ENCODE measurements at regions not wholly inside any gene's neighbourhood (a gene's known extent, or its start where the extent isn't known, plus 50 kb on each side); places are given as distances from the start of the nearest gene placed in this dataset.

- no peak for ATAC-seq (ENCODE audit: insufficient read depth, low read depth)
- H3K9ac ChIP-seq (ENCODE audit: low read depth, low read length), result no peak overlapping the region
- TF ChIP-seq EZH2 (IDR thresholded peaks at IDR 0.05; ENCODE audit: borderline replicate concordance, low read depth, low read length, severe bottlenecking), result no peak
- TF ChIP-seq, protein P1, sequence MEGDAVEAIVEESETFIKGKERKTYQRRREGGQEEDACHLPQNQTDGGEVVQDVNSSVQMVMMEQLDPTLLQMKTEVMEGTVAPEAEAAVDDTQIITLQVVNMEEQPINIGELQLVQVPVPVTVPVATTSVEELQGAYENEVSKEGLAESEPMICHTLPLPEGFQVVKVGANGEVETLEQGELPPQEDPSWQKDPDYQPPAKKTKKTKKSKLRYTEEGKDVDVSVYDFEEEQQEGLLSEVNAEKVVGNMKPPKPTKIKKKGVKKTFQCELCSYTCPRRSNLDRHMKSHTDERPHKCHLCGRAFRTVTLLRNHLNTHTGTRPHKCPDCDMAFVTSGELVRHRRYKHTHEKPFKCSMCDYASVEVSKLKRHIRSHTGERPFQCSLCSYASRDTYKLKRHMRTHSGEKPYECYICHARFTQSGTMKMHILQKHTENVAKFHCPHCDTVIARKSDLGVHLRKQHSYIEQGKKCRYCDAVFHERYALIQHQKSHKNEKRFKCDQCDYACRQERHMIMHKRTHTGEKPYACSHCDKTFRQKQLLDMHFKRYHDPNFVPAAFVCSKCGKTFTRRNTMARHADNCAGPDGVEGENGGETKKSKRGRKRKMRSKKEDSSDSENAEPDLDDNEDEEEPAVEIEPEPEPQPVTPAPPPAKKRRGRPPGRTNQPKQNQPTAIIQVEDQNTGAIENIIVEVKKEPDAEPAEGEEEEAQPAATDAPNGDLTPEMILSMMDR (IDR thresholded peaks at IDR 0.05; ENCODE audit: borderline replicate concordance, extremely low read depth, low read length, poor library complexity, severe bottlenecking), result no peak
- no peaks in the 10 kb centered on the region for H3K27me3 ChIP-seq (ENCODE audit: insufficient read depth, low read length, poor library complexity)
- no peak overlapping the region for H2AFZ ChIP-seq (ENCODE audit: low read depth, low read length)
- H3K36me3 ChIP-seq (ENCODE audit: insufficient read depth, low read length), result no peaks in the 10 kb centered on the region
- H3K27ac ChIP-seq (ENCODE audit: low read length), result no peak overlapping the region
- H3K4me2 ChIP-seq (ENCODE audit: insufficient read depth, low read length), result no peak overlapping the region
- DNase-seq, result no peak
- no peaks in the 10 kb centered on the region for H3K79me2 ChIP-seq (ENCODE audit: insufficient read depth, low read length)
- no peaks in the 10 kb centered on the region for H3K4me1 ChIP-seq (ENCODE audit: insufficient read depth, low read length)
- no peaks in the 10 kb centered on the region for H3K9me3 ChIP-seq (ENCODE audit: insufficient read depth, low read length, severe bottlenecking)
- no peaks in the 10 kb centered on the region for H4K20me1 ChIP-seq (ENCODE audit: insufficient read depth, low read length)
- no peak overlapping the region for H3K4me3 ChIP-seq (ENCODE audit: low read depth in 1 of 2, low read length in 2 of 2)
Observed at GRCh38 chr2:22812065-22812680, 572.8 kb upstream of the KLHL29 start.

DNA sequence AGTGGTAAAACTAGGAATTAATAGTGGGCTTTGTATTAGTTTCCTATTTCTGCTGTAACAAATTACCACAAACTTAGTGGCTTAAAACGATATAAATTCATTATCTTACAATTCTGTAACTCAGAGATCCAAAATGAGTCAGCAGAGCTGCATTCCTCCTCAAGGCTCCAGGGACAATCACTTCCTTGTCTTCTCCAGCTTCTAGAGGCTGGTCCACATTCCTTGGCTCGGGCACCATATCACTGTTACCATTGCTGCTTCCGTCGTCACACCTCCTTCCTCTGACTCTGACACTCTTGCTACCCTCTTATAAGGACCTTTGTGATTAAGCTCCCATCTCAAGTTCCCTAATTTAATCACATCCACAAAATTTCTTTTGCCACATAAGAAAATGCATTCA is 567.8 kb upstream of the KLHL29 start:
- no peaks in the 10 kb centered on the region for H3K4me1 ChIP-seq (ENCODE audit: insufficient read depth, low read length)
- H3K27me3 ChIP-seq (ENCODE audit: insufficient read depth, low read length, poor library complexity), result no peaks in the 10 kb centered on the region
- no peak for ATAC-seq (ENCODE audit: insufficient read depth, low read depth)
- no peak overlapping the region for H3K4me2 ChIP-seq (ENCODE audit: insufficient read depth, low read length)
- no peak for DNase-seq
- H3K79me2 ChIP-seq (ENCODE audit: insufficient read depth, low read length), result no peaks in the 10 kb centered on the region
- H3K9me3 ChIP-seq (ENCODE audit: insufficient read depth, low read length, severe bottlenecking), result no peaks in the 10 kb centered on the region
- no peak overlapping the region for H2AFZ ChIP-seq (ENCODE audit: low read depth, low read length)
- H3K27ac ChIP-seq (ENCODE audit: low read length), result no peak overlapping the region
- no peaks in the 10 kb centered on the region for H4K20me1 ChIP-seq (ENCODE audit: insufficient read depth, low read length)
- H3K36me3 ChIP-seq (ENCODE audit: insufficient read depth, low read length), result no peaks in the 10 kb centered on the region
- no peak overlapping the region for H3K4me3 ChIP-seq (ENCODE audit: low read depth in 1 of 2, low read length in 2 of 2)
- no peak overlapping the region for H3K9ac ChIP-seq (ENCODE audit: low read depth, low read length)
- TF ChIP-seq, protein P1 (IDR thresholded peaks at IDR 0.05; ENCODE audit: borderline replicate concordance, extremely low read depth, low read length, poor library complexity, severe bottlenecking), result no peak
- no peak for TF ChIP-seq EZH2 (IDR thresholded peaks at IDR 0.05; ENCODE audit: borderline replicate concordance, low read depth, low read length, severe bottlenecking)

GRCh38 chr2:22821458-22821857 is 563.5 kb upstream of the KLHL29 start:
- Histone ChIP-seq H3K9ac (ENCODE audit: low read depth, low read length) (no peak overlapping the region), H3K4me3 (ENCODE audit: low read depth in 1 of 2, low read length in 2 of 2) (no peak overlapping the region), H3K27ac (ENCODE audit: low read length) (no peak overlapping the region), H3K27me3 (ENCODE audit: insufficient read depth, low read length, poor library complexity) (no peaks in the 10 kb centered on the region), H3K79me2 (ENCODE audit: insufficient read depth, low read length) (no peaks in the 10 kb centered on the region), H3K9me3 (ENCODE audit: insufficient read depth, low read length, severe bottlenecking) (no peaks in the 10 kb centered on the region), H3K36me3 (ENCODE audit: insufficient read depth, low read length) (no peaks in the 10 kb centered on the region), H2AFZ (ENCODE audit: low read depth, low read length) (no peak overlapping the region), H3K4me1 (ENCODE audit: insufficient read depth, low read length) (no peaks in the 10 kb centered on the region), H3K4me2 (ENCODE audit: insufficient read depth, low read length) (no peak overlapping the region), H4K20me1 (ENCODE audit: insufficient read depth, low read length) (no peaks in the 10 kb centered on the region)
- TF ChIP-seq EZH2 (IDR thresholded peaks at IDR 0.05; ENCODE audit: borderline replicate concordance, low read depth, low read length, severe bottlenecking), result no peak
- TF ChIP-seq, protein P1 (IDR thresholded peaks at IDR 0.05; ENCODE audit: borderline replicate concordance, extremely low read depth, low read length, poor library complexity, severe bottlenecking), result no peak
- ATAC-seq (ENCODE audit: insufficient read depth, low read depth), result no peak
- no peak for DNase-seq

All from DND-41 (cell line).